HepG2 (cell line): ENCODE measurements at regions not wholly inside any gene's neighbourhood (a gene's known extent, or its start where the extent isn't known, plus 50 kb on each side); places are given as distances from the start of the nearest gene placed in this dataset.

Source experiments
- EP300 ChIP-seq, 3 experiments: sonication (generic) in 1 of 3; formaldehyde crosslinking in 1 of 3; IDR thresholded peaks; 2 replicates each; pipeline versions ENCODE4 v1.5.1 to v1.6.1; 2011 to 2020; ENCODE audit warnings: low read depth in 2 of 3, low read length in 2 of 3, borderline replicate concordance in 1 of 3, improper control_type of control experiment in 1 of 3, mild to moderate bottlenecking in 1 of 3, missing genetic modification reagents in 1 of 3, moderate library complexity in 1 of 3
- GTF3A ChIP-seq: sonication (generic); formaldehyde crosslinking; conservative IDR thresholded peaks from 2 replicates; pipeline ENCODE4 v1.4.0; 2020; ENCODE audit warnings: mild to moderate bottlenecking, missing genetic modification reagents
- KDM2A ChIP-seq: sonication (generic); formaldehyde crosslinking; IDR thresholded peaks from 2 replicates; pipeline ENCODE4 v1.4.0; 2020; ENCODE audit warnings: low read depth, missing genetic modification reagents, borderline replicate concordance
- KLF16 ChIP-seq, 2 experiments: sonication (generic) in 1 of 2; formaldehyde crosslinking in 1 of 2; IDR thresholded peaks; 2 replicates each; pipeline versions ENCODE4 v1.6.1 to v1.8.0; 2016 to 2023; ENCODE audit warnings: missing genetic modification reagents in 2 of 2, missing compliant biosample characterization in 1 of 2
- MIXL1 ChIP-seq: IDR thresholded peaks from 2 replicates; pipeline ENCODE4 v1.6.1; 2016
- PHB2 ChIP-seq: fragments of 450-650 bp; IDR thresholded peaks from 2 replicates; pipeline ENCODE4 v1.6.1; 2018; ENCODE audit not compliant: partially characterized antibody
- RNF2 ChIP-seq: fragments of 450-650 bp; conservative IDR thresholded peaks from 2 replicates; pipeline ENCODE4 v1.6.1; 2016; ENCODE audit warnings: low read depth
- SAP130 ChIP-seq: IDR thresholded peaks from 2 replicates; pipeline ENCODE4 v1.6.1; 2016; ENCODE audit warnings: low read depth
- SOX5 ChIP-seq: IDR thresholded peaks from 2 replicates; pipeline ENCODE4 v1.6.1; 2016; ENCODE audit warnings: borderline replicate concordance
- ZC3H4 ChIP-seq: sonication (generic); formaldehyde crosslinking; IDR thresholded peaks from 2 replicates; pipeline ENCODE4 v1.4.0; 2020; ENCODE audit warnings: missing genetic modification reagents, borderline replicate concordance
- ZKSCAN8 ChIP-seq: IDR thresholded peaks from 2 replicates; pipeline ENCODE4 v1.6.1; 2016; ENCODE audit warnings: borderline replicate concordance, missing genetic modification reagents, missing compliant biosample characterization
- ZNF317 ChIP-seq: sonication (generic); formaldehyde crosslinking; IDR thresholded peaks from 2 replicates; pipeline ENCODE4 v1.5.0; 2020; ENCODE audit warnings: mild to moderate bottlenecking, missing genetic modification reagents
- ZNF34 ChIP-seq: sonication (generic); formaldehyde crosslinking; IDR thresholded peaks from 2 replicates; pipeline ENCODE4 v1.4.0; 2020; ENCODE audit warnings: mild to moderate bottlenecking, missing genetic modification reagents, borderline replicate concordance
- ZNF367 ChIP-seq: sonication (generic); formaldehyde crosslinking; IDR thresholded peaks from 2 replicates; pipeline ENCODE4 v1.4.0; 2020; ENCODE audit warnings: missing genetic modification reagents, borderline replicate concordance
- TF ChIP-seq, protein P1 (sequence below): sonication (generic); formaldehyde crosslinking; IDR thresholded peaks from 2 replicates; pipeline ENCODE4 v1.5.0; 2020; ENCODE audit warnings: mild to moderate bottlenecking, missing genetic modification reagents, moderate library complexity
- TF ChIP-seq, protein P2 (sequence below): sonication (generic); formaldehyde crosslinking; IDR thresholded peaks from 2 replicates; pipeline ENCODE4 v1.8.0; 2022; ENCODE audit warnings: low read depth, missing genetic modification reagents
- TF ChIP-seq, protein P3 (sequence below): sonication (generic); formaldehyde crosslinking; IDR thresholded peaks from 2 replicates; pipeline ENCODE4 v1.5.0; 2020; ENCODE audit warnings: mild to moderate bottlenecking, missing genetic modification reagents, borderline replicate concordance
- TF ChIP-seq, protein P4 (sequence below): sonication (generic); formaldehyde crosslinking; conservative IDR thresholded peaks from 2 replicates; pipeline ENCODE4 v1.8.1; 2023; ENCODE audit warnings: missing genetic modification reagents

DNA sequence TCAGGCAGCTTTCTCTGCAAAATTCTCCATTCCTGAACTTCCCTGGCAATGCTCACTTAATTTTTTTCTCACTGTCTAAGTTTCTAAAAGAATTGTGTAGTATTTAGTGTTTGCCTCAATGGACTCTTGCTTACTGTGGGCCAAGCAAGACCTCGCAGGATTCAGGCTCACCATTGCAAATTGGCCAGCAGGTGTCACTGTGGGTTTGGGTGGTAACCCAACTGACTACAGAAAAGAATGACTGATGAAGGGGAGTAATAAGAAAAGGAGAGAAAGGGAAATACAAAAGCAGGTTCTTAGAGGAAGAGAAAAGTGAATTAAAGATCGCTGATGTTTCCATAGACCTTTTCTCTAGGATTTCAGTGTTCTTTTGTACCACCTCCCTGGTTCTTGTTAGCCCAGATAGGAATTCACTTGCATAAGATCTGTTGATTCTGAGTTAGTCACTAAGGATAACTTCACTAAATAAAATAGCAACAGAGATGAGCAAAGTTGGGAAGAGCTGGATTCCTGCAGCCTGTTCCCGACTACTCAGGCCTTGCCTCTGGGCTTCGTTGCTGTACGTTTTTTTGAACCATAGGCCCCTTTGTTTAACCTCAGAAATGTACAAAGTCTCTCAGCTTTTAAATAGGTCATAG is 386.5 kb upstream of the DDHD1 start (continued):
- TF ChIP-seq ZNF34 (no peak), PHB2 (no peak), ZKSCAN8 (CRISPR knock-in tag) (peak; percentile 17; the same call in 1 of the 2 replicates), MIXL1 (peak; percentile 66; the same call in 1 of the 2 replicates), EP300 (IDR thresholded peaks at IDR 0.05; ENCODE audit: low read depth in 2 of 2, low read length in 2 of 2) (no peak), EP300 (CRISPR knock-in tag; IDR thresholded peaks at IDR 0.05; ENCODE audit: borderline replicate concordance) (no peak), RNF2 (no peak), ZC3H4 (CRISPR knock-in tag) (no peak), ZNF367 (CRISPR knock-in tag) (no peak), KDM2A (0 out of 2 replicates have a peak, but pooled peaks have one; percentile 34), SAP130 (0 out of 2 replicates have a peak, but pooled peaks have one; percentile 10), KLF16 (CRISPR knock-in tag; IDR thresholded peaks at IDR 0.05) (0 out of 4 replicates have a peak, but pooled peaks of 1 of the 2 experiments have one; percentile 35), GTF3A (CRISPR knock-in tag) (no peak), ZNF317 (CRISPR knock-in tag) (no peak), SOX5 (CRISPR knock-in tag) (0 out of 2 replicates have a peak, but pooled peaks have one; percentile 14)
- TF ChIP-seq, protein P1, sequence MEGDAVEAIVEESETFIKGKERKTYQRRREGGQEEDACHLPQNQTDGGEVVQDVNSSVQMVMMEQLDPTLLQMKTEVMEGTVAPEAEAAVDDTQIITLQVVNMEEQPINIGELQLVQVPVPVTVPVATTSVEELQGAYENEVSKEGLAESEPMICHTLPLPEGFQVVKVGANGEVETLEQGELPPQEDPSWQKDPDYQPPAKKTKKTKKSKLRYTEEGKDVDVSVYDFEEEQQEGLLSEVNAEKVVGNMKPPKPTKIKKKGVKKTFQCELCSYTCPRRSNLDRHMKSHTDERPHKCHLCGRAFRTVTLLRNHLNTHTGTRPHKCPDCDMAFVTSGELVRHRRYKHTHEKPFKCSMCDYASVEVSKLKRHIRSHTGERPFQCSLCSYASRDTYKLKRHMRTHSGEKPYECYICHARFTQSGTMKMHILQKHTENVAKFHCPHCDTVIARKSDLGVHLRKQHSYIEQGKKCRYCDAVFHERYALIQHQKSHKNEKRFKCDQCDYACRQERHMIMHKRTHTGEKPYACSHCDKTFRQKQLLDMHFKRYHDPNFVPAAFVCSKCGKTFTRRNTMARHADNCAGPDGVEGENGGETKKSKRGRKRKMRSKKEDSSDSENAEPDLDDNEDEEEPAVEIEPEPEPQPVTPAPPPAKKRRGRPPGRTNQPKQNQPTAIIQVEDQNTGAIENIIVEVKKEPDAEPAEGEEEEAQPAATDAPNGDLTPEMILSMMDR (CRISPR knock-in tag) = peak; percentile 91
- TF ChIP-seq, protein P2, sequence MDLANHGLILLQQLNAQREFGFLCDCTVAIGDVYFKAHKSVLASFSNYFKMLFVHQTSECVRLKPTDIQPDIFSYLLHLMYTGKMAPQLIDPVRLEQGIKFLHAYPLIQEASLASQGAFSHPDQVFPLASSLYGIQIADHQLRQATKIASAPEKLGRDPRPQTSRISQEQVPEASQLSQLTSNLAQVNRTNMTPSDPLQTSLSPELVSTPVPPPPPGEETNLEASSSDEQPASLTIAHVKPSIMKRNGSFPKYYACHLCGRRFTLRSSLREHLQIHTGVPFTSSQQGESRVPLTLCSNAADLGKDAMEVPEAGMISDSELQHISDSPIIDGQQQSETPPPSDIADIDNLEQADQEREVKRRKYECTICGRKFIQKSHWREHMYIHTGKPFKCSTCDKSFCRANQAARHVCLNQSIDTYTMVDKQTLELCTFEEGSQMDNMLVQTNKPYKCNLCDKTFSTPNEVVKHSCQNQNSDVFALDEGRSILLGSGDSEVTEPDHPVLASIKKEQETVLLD = no peak
- TF ChIP-seq, protein P3, sequence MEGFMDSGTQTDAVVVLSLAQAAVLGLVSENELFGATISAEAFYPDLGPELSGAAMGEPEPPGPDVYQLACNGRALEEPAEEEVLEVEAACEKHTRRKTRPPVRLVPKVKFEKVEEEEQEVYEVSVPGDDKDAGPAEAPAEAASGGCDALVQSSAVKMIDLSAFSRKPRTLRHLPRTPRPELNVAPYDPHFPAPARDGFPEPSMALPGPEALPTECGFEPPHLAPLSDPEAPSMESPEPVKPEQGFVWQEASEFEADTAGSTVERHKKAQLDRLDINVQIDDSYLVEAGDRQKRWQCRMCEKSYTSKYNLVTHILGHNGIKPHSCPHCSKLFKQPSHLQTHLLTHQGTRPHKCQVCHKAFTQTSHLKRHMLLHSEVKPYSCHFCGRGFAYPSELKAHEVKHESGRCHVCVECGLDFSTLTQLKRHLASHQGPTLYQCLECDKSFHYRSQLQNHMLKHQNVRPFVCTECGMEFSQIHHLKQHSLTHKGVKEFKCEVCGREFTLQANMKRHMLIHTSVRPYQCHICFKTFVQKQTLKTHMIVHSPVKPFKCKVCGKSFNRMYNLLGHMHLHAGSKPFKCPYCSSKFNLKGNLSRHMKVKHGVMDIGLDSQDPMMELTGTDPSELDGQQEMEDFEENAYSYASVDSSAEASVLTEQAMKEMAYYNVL (CRISPR knock-in tag) = peak; percentile 75; the same call in 1 of the 2 replicates
- TF ChIP-seq, protein P4, sequence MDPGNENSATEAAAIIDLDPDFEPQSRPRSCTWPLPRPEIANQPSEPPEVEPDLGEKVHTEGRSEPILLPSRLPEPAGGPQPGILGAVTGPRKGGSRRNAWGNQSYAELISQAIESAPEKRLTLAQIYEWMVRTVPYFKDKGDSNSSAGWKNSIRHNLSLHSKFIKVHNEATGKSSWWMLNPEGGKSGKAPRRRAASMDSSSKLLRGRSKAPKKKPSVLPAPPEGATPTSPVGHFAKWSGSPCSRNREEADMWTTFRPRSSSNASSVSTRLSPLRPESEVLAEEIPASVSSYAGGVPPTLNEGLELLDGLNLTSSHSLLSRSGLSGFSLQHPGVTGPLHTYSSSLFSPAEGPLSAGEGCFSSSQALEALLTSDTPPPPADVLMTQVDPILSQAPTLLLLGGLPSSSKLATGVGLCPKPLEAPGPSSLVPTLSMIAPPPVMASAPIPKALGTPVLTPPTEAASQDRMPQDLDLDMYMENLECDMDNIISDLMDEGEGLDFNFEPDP (CRISPR knock-in tag) = no peak
